K562 (cell line): ENCODE measurements at regions not wholly inside any gene's neighbourhood (a gene's known extent, or its start where the extent isn't known, plus 50 kb on each side); places are given as distances from the start of the nearest gene placed in this dataset.

Experiments used
- REST ChIP-seq, 2 experiments: fragments of 450-650 bp; formaldehyde crosslinking in 1 of 2; IDR thresholded peaks; 2 replicates each; pipeline versions ENCODE4 v1.4.0 to v1.6.1; 2014 to 2020; ENCODE audit warnings: mild to moderate bottlenecking in 2 of 2, borderline replicate concordance in 1 of 2, low read depth in 1 of 2
- RUNX1 ChIP-seq: sonication (generic); IDR thresholded peaks from 2 replicates; pipeline ENCODE4 v1.6.1; 2016; ENCODE audit warnings: antibody characterized with exemption, low read depth
- ZNF324 ChIP-seq: fragments of 250-450 bp; sonication (Bioruptor Pico); IDR thresholded peaks from 2 replicates; pipeline ENCODE4 v1.4.0; 2020; ENCODE audit warnings: mild to moderate bottlenecking
- ZNF561 ChIP-seq: fragments of 450-650 bp; formaldehyde crosslinking; conservative IDR thresholded peaks from 2 replicates; pipeline ENCODE4 v1.4.0; 2020; ENCODE audit warnings: mild to moderate bottlenecking, moderate library complexity

DNA sequence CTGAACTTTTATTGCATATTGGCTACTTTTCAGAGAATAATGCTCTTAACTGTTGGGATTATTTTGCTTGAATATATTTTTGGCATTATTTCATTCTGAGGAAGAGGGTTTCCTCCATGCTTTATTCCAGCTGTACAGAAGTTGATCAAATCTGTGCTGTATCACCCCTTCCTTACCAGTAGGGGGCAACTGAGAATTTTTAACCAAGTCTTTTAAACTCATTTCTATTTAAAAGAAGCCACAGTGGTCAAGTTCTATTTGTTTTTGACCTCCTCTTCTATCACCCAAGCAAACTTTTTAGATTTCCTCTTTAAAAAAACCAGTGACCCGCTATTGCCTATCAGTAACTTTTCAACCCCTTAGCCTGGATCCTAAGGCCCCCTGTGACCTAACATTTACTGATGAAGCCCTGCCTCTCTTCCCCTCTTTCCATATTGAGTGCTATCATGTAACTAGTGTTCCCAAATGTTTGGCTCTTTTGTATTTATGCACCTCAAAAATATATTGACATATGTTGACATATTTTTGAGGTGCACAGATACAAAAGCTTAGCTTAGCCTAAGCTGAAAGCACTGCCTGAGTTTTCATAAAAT is 80.6 kb downstream of the FBXO4 start (continued):
- TF ChIP-seq REST (IDR thresholded peaks at IDR 0.05; ENCODE audit: borderline replicate concordance) (0 out of 2 replicates have a peak, but pooled peaks have one; percentile 12), REST (CRISPR knock-in tag; IDR thresholded peaks at IDR 0.05; ENCODE audit: low read depth) (no peak), RUNX1 (no peak), ZNF324 (CRISPR knock-in tag) (no peak), ZNF561 (CRISPR knock-in tag) (no peak)
